Fibroblast of lung (primary cell): ENCODE measurements at regions not wholly inside any gene's neighbourhood (a gene's known extent, or its start where the extent isn't known, plus 50 kb on each side); places are given as distances from the start of the nearest gene placed in this dataset.
"Not testable (repeated sequence)": the region's sequence is repeated elsewhere in the genome, so short reads cannot be mapped to it uniquely, and the experiment has no call there.

Experiments
- DNase-seq, 2 donors: peaks; one replicate each; pipeline versions ENCODE4 v3.0.0 to v3.0.0-alpha.2; 2010; ENCODE audit warnings: low read depth in 2 of 2
- H2AFZ ChIP-seq: 2 replicates; pipeline ENCODE4 v1.5.1; 2012; ENCODE audit warnings: low read length, control low read depth, inconsistent platforms
- H3K27ac ChIP-seq: 2 replicates; pipeline ENCODE4 v1.5.1; 2011; ENCODE audit warnings: low read length, control low read depth; ENCODE audit not compliant: insufficient read depth
- H3K27me3 ChIP-seq: 2 replicates; pipeline ENCODE4 v1.5.1; 2011; ENCODE audit warnings: mild to moderate bottlenecking, low read length; ENCODE audit not compliant: control insufficient read depth, insufficient read depth
- H3K36me3 ChIP-seq: 2 replicates; pipeline ENCODE4 v1.5.1; 2011; ENCODE audit warnings: low read length; ENCODE audit not compliant: control insufficient read depth, insufficient read depth
- H3K4me1 ChIP-seq: 2 replicates; pipeline ENCODE4 v1.5.1; 2011; ENCODE audit warnings: low read length; ENCODE audit not compliant: control insufficient read depth, insufficient read depth; ENCODE audit errors: extremely low read depth
- H3K4me2 ChIP-seq: 2 replicates; pipeline ENCODE4 v1.5.1; 2011; ENCODE audit warnings: low read length, control low read depth; ENCODE audit not compliant: insufficient read depth; ENCODE audit errors: extremely low read depth
- H3K4me3 ChIP-seq, 4 experiments: fragments of 200-600 bp in 1 of 4; sonication (generic) in 1 of 4; replicated peaks in 1 of 4; 2 replicates each; pipeline ENCODE4 v1.5.1; 2011 to 2016; ENCODE audit warnings: low read length in 4 of 4, low read depth in 3 of 4, mild to moderate bottlenecking in 3 of 4, control low read depth in 2 of 4, inconsistent platforms in 1 of 4, mixed read lengths in 1 of 4; ENCODE audit not compliant: insufficient read depth in 1 of 4; ENCODE audit errors: control extremely low read depth in 1 of 4
- H3K79me2 ChIP-seq: 2 replicates; pipeline ENCODE4 v1.5.1; 2012; ENCODE audit warnings: mild to moderate bottlenecking, low read length, inconsistent platforms; ENCODE audit not compliant: control insufficient read depth, insufficient read depth
- H3K9ac ChIP-seq: 2 replicates; pipeline ENCODE4 v1.5.1; 2011; ENCODE audit warnings: mild to moderate bottlenecking, low read length, control low read depth; ENCODE audit not compliant: insufficient read depth
- H3K9me3 ChIP-seq: 2 replicates; pipeline ENCODE4 v1.5.1; 2012; ENCODE audit warnings: low read depth, low read length; ENCODE audit not compliant: control insufficient read depth, insufficient read depth
- H4K20me1 ChIP-seq: 2 replicates; pipeline ENCODE4 v1.5.1; 2011; ENCODE audit warnings: low read length; ENCODE audit not compliant: control insufficient read depth, insufficient read depth; ENCODE audit errors: extremely low read depth

GRCh38 chr7:45807832-45808231 is 65.0 kb downstream of the CCDC201 start:
- H4K20me1 ChIP-seq, H3K9ac ChIP-seq, H2AFZ ChIP-seq, H3K9me3 ChIP-seq, H3K4me2 ChIP-seq, H3K27me3 ChIP-seq, H3K36me3 ChIP-seq, H3K79me2 ChIP-seq, H3K27ac ChIP-seq, DNase-seq, H3K4me3 ChIP-seq, H3K4me1 ChIP-seq: not testable (repeated sequence)

- H3K4me2 ChIP-seq, H3K27ac ChIP-seq, H3K9me3 ChIP-seq, H3K27me3 ChIP-seq, H3K79me2 ChIP-seq, H3K4me1 ChIP-seq, H2AFZ ChIP-seq, H4K20me1 ChIP-seq, H3K4me3 ChIP-seq, H3K9ac ChIP-seq, H3K36me3 ChIP-seq: not testable (repeated sequence)
- DNase-seq, result peak in 1 of 2 donors; percentile 6
Observed at GRCh38 chr7:45802214-45802613, 70.7 kb downstream of the CCDC201 start.

- not testable (repeated sequence) for H2AFZ ChIP-seq, H3K9me3 ChIP-seq, H3K27me3 ChIP-seq, H3K36me3 ChIP-seq, H3K4me1 ChIP-seq, H3K4me3 ChIP-seq, H3K79me2 ChIP-seq, H4K20me1 ChIP-seq, H3K9ac ChIP-seq, H3K4me2 ChIP-seq
- peak; percentile 73 to 80 for DNase-seq
- H3K27ac ChIP-seq, result peak overlapping the region; percentile 75
Observed at GRCh38 chr7:45797264-45797663, 75.6 kb downstream of the CCDC201 start.

- not testable (repeated sequence) for H3K4me1 ChIP-seq, H3K9me3 ChIP-seq, H2AFZ ChIP-seq, H3K27ac ChIP-seq, H3K9ac ChIP-seq, H3K36me3 ChIP-seq, H3K79me2 ChIP-seq, H3K4me2 ChIP-seq, H3K27me3 ChIP-seq, H4K20me1 ChIP-seq, H3K4me3 ChIP-seq
- peak in 1 of 2 donors; percentile 39 for DNase-seq
Observed at GRCh38 chr7:45789641-45790040, 83.2 kb downstream of the CCDC201 start.

GRCh38 chr7:45785724-45786123 is 87.2 kb downstream of the CCDC201 start:
- not testable (repeated sequence) for H3K79me2 ChIP-seq, H3K36me3 ChIP-seq, H3K9ac ChIP-seq, H3K4me2 ChIP-seq, DNase-seq, H3K27ac ChIP-seq, H3K27me3 ChIP-seq, H2AFZ ChIP-seq, H3K9me3 ChIP-seq, H4K20me1 ChIP-seq, H3K4me1 ChIP-seq, H3K4me3 ChIP-seq

GRCh38 chr7:45784775-45785174 is 88.1 kb downstream of the CCDC201 start:
- H3K4me1 ChIP-seq, H3K9me3 ChIP-seq, DNase-seq, H2AFZ ChIP-seq, H4K20me1 ChIP-seq, H3K4me2 ChIP-seq, H3K79me2 ChIP-seq, H3K27me3 ChIP-seq, H3K4me3 ChIP-seq, H3K36me3 ChIP-seq, H3K27ac ChIP-seq, H3K9ac ChIP-seq: not testable (repeated sequence)
